ENCODE measurements at regions not wholly inside any gene's neighbourhood (a gene's known extent, or its start where the extent isn't known, plus 50 kb on each side); places are given as distances from the start of the nearest gene placed in this dataset.

DNA sequence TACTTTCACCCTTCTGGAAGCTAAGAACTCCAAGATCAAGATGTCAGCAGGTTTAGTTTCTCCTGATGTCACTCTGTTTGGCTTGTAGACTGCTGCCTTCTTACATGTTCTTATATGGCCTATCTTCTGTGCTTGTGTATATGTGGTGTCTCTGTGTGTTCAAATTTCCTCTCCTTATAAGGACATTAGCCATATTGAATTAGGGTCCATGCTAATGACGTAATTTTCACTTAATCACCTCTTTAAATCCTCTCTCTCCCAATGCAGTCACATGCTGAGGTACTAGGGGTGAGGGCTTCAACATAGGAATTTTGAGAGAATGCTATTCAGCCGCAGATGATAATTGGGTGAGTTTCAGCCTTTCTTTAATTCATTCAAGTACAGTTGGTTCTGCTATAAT is 458.3 kb upstream of the SYT4 start:
- Mint-ChIP-seq H3K27me3 (no peaks in the 10 kb centered on the region), H3K9me3 (peaks cover 0 to 12% (median 2%) of the 10 kb centered on the region in 3 donors), H3K4me3 (peak overlapping the region in 1 of 4 donors; percentile 14), H3K36me3 (peaks cover 2% of the 10 kb centered on the region), H3K4me1 (no peaks in the 10 kb centered on the region), H3K27ac (no peak overlapping the region)

DNA sequence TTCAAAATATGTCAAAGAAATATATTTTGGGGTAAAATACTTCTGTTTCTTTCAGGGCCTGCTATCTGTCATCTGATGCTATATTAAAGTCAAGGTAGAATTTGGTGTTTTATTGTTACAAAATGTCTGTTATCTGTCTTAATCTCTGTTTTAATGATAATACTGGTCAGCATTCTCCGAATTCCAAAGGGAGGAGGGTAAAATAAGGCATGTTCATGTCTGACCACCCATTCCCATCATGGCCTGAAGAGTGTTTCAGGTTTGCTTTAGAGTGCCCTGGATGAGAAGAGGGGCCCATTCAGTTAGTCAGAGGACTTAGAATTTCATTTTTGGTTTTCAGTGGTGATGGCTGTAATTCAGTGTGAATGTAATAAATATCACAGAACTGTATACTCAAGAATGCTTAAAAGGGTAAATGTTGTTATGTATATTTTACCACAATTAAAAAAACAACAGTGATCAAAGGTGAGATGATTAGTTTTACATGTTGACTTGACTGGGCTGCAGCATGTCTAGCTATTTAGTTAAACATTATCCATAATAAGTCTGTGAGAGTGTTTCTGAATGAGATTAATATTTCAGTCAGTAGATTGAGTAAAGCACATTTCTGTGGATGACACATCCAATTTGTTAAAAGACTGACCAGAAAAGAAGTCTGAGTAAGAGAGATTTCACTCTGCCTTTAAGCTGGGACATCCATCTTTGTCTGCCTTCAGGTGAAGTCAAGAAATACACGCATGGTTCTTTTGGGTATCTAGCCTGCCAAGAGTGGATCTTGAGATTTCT is 467.9 kb upstream of the SYT4 start:
- H3K27me3 Mint-ChIP-seq = no peaks in the 10 kb centered on the region
- H3K4me1 Mint-ChIP-seq = no peaks in the 10 kb centered on the region
- H3K9me3 Mint-ChIP-seq = peaks cover 0 to 19% (median 2%) of the 10 kb centered on the region in 3 donors
- H3K4me3 Mint-ChIP-seq = no peak overlapping the region
- H3K27ac Mint-ChIP-seq = no peak overlapping the region
- no peaks in the 10 kb centered on the region for H3K36me3 Mint-ChIP-seq

DNA sequence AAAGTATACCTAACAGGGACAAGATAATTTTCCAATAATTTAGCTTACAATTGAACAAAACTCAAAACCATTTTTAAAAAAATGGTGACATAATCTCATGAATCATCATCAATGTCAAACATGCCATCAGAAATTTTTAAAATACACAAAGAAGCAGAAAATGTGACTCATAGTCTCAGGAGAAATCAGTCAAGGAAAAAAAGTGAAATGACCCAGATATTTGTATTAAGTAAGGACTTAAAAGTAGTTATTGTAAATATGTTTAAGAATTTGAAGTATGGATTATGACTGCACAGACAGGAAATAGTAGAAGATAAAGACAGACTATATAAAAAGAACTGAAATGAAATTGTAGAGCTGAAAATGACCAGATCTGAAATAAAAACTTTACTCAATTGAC is 473.9 kb upstream of the SYT4 start:
- Mint-ChIP-seq H3K27me3 (no peaks in the 10 kb centered on the region), H3K9me3 (peaks cover 0 to 11% (median 5%) of the 10 kb centered on the region in 3 donors), H3K36me3 (no peaks in the 10 kb centered on the region), H3K27ac (no peak overlapping the region), H3K4me3 (no peak overlapping the region), H3K4me1 (no peaks in the 10 kb centered on the region)

DNA sequence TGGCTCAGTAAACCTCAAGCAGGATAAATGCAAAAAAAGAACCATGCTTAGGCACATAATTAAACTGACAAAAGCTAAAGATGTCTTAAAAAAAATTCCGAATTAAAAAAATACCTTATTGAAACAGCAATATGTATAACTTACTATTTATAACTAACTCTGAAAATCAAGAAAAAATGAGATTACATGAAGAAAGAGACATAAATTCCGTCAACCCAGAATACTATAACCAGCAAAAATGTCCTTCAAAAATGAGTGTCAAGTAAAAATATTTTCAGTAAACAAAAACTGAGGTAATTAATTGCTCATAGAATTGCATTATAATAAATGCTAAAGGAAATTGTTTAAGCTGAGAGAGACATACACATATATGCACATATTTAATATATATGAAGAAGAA is 474.5 kb upstream of the SYT4 start:
- Mint-ChIP-seq H3K4me3 (no peak overlapping the region), H3K36me3 (no peaks in the 10 kb centered on the region), H3K4me1 (no peaks in the 10 kb centered on the region), H3K9me3 (peaks cover 0 to 11% (median 5%) of the 10 kb centered on the region in 3 donors), H3K27ac (no peak overlapping the region), H3K27me3 (no peaks in the 10 kb centered on the region)

DNA sequence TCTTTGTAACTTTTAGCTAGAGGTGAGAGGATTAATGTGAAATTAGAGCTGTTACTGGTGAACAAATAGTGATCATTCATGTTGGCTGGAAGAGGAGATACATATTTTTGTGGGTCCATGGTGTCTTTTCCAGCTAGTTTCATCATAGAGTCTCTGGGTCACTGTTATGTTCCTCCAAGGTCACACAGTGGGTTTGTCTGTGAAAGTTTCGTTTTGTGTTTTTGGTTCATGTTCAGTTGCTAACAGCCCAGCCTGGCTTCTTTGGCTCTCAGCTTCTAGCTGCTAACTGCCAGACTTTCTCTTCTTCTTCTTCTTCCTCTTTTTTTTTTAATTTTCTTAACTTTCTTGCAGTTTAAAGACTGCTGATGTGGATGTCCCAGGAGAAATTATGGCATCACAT is 480.0 kb upstream of the SYT4 start:
- Mint-ChIP-seq H3K4me1 (no peaks in the 10 kb centered on the region), H3K36me3 (no peaks in the 10 kb centered on the region), H3K27me3 (no peaks in the 10 kb centered on the region), H3K9me3 (peaks cover 0 to 7% (median 3%) of the 10 kb centered on the region in 3 donors), H3K27ac (no peak overlapping the region), H3K4me3 (no peak overlapping the region)

DNA sequence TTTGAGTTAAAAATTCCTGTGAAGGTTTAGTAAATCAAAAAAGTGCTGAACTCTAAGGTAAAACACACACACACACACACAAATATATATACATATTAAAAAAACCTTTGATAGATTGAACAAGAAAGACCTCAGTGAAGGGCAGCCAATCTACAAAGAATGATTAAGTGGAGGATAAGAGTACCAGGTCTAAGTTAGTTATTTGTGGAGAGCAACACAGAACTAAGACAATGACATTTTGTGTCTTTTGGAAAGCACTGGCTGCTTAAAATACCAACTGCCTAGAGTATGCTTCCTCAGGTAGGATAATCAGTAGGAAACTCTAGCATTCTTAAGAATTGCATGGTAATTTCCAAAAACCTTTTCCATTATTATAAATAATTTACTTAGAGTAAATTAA is 481.4 kb upstream of the SYT4 start:
- Mint-ChIP-seq H3K36me3 (no peaks in the 10 kb centered on the region), H3K4me1 (no peaks in the 10 kb centered on the region), H3K27me3 (no peaks in the 10 kb centered on the region), H3K9me3 (peaks cover 0 to 3% (median 3%) of the 10 kb centered on the region in 3 donors), H3K27ac (no peak overlapping the region), H3K4me3 (no peak overlapping the region)

DNA sequence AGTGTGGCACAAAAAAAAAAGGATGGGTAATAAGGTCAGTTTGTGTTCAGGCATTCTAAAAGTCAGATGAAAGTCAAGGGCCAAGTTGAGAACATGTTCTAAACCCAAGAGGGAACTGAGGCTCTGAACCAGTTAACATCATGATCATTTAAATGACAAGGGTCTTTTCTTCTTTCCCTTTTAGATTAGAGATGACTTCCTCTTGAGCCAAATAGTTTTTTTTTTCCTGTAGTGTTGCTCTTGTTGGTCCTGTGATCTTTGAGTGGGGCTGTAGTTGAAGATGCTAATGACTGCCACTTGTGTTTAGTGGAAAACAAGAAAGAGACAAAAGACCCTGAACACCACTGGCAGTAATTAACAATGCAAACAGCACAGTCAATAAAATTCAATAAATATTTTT is 482.7 kb upstream of the SYT4 start:
- Mint-ChIP-seq H3K36me3 (no peaks in the 10 kb centered on the region), H3K27me3 (no peaks in the 10 kb centered on the region), H3K27ac (no peak overlapping the region), H3K4me1 (no peaks in the 10 kb centered on the region), H3K4me3 (no peak overlapping the region), H3K9me3 (peaks cover 0 to 3% (median 2%) of the 10 kb centered on the region in 3 donors)

DNA sequence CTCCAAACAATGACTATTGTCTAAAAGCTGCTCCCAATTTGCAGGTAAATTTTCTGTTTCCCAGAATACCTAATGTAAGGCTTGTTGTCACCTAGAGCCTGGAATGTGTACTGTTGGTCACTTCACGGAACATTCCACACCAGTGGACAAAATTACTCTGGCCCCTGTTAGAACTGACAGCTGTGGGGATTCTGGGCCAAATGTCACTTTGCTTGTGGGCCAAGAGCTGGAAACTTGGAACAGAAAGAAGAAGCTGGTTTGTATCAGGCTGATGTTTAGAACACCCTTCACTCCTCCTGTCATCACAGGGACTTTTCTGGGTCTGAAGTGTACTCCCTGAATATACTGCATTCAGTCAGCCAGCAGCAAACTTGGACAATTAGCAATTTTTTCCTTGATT is 495.6 kb upstream of the SYT4 start:
- H3K36me3 Mint-ChIP-seq = no peaks in the 10 kb centered on the region
- H3K9me3 Mint-ChIP-seq = peaks cover 0 to 3% (median 0%) of the 10 kb centered on the region in 3 donors
- H3K27me3 Mint-ChIP-seq = no peaks in the 10 kb centered on the region
- no peak overlapping the region for H3K4me3 Mint-ChIP-seq
- peaks cover 0 to 2% (median 0%) of the 10 kb centered on the region in 3 donors for H3K4me1 Mint-ChIP-seq
- no peak overlapping the region for H3K27ac Mint-ChIP-seq

DNA sequence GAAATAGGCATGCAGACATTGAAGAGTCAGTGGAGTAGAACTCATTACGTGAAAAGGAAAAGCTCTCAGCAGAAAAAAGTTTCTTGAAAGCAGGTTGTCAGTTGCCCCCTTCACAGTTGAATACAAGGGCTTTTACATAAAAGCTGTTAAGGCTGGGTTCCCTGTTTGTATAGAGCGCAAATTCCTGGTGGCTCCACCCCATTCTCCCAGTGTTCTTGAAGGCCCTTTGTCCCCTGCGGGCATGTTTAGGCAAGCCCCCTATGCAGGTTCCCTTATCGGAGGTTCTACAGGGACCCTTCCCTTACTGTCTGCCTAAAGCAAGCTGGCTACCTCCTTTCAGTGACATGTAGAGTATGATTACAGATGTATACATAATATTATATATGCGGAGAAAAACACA is 497.2 kb upstream of the SYT4 start:
- H3K4me1 Mint-ChIP-seq = peaks cover 0 to 2% (median 0%) of the 10 kb centered on the region in 3 donors
- H3K27me3 Mint-ChIP-seq = no peaks in the 10 kb centered on the region
- no peaks in the 10 kb centered on the region for H3K36me3 Mint-ChIP-seq
- no peak overlapping the region for H3K4me3 Mint-ChIP-seq
- H3K27ac Mint-ChIP-seq = no peak overlapping the region
- no peaks in the 10 kb centered on the region for H3K9me3 Mint-ChIP-seq

DNA sequence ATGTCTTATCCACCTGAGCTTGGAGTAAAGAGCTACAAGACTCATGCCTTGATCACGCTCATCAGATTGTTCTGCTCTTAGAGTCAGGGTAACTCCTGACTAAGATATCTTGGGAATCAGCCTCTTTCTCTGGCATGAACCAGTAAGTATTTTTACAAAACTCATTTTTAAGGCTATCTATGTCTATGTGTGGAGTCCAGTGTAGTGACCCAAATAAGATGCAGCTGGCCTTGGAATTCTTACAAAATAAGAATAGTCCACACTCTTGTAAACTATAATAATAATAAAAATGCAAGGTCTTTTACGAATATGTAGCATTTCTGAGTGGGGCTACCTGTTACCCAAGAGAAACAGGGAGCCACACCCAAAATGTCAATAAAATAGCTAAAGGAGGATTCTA is 498.3 kb upstream of the SYT4 start:
- no peaks in the 10 kb centered on the region for H3K36me3 Mint-ChIP-seq
- no peak overlapping the region for H3K4me3 Mint-ChIP-seq
- H3K9me3 Mint-ChIP-seq = no peaks in the 10 kb centered on the region
- peak overlapping the region in 1 of 3 donors; percentile 34 for H3K27ac Mint-ChIP-seq
- H3K27me3 Mint-ChIP-seq = no peaks in the 10 kb centered on the region
- peaks cover 0 to 2% (median 0%) of the 10 kb centered on the region in 3 donors for H3K4me1 Mint-ChIP-seq

DNA sequence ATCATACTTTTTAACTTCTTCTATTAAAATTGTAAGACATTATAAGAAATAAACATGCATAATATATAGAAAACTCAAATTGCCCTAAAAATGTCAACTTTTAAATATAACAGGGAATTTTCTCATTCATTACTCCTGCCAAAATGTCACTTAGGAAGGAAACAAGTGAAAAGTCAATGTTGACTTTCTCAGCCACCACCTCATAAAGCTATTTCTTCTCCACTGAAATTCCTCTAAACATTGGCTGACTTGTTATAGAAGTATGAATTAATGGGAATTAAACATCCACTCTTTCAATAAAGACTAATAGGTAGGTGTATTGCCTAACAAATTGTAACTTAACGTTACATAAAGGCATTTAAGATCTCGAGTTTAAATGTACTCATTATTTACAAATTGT is 499.7 kb upstream of the SYT4 start:
- Mint-ChIP-seq H3K27me3 (no peaks in the 10 kb centered on the region), H3K4me1 (peaks cover 0 to 2% (median 0%) of the 10 kb centered on the region in 3 donors), H3K9me3 (peaks cover 0 to 3% (median 0%) of the 10 kb centered on the region in 3 donors), H3K4me3 (no peak overlapping the region), H3K27ac (no peak overlapping the region), H3K36me3 (no peaks in the 10 kb centered on the region)

DNA sequence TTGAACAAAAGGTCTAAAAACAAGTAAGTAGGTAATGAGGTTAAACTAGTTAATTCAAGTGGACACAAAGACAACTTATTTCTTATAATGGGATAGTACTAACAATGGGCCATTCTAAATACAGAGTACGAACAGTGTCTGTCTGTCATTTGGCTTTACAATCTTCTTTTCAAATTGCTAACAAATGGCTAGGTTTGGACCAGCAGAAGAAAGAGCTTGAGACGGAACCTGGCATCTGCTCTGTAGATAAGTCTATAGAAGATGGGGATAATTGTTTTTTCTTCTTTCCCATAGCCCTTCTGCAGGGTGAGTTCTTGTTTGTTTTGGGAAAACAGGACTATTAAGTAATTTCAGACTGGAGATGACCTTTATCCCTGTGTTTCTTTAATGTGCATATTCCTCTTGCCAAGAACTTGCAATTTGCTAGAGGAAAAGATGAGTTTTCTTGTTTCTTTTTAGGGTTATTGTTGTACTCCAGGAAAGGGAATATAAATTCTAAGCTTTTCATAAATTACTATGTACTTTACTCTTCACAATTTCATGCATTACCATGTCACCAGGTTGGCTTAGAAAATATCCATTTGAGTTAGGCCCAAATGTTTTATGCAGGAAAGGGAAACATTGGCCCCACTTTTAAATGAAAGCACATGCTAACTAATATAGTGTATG is 500.5 kb upstream of the SYT4 start:
- Mint-ChIP-seq H3K36me3 (no peaks in the 10 kb centered on the region), H3K4me3 (no peak overlapping the region), H3K27ac (no peak overlapping the region), H3K9me3 (peaks cover 0 to 3% (median 0%) of the 10 kb centered on the region in 3 donors), H3K4me1 (peaks cover 0 to 2% (median 0%) of the 10 kb centered on the region in 3 donors), H3K27me3 (no peaks in the 10 kb centered on the region)

DNA sequence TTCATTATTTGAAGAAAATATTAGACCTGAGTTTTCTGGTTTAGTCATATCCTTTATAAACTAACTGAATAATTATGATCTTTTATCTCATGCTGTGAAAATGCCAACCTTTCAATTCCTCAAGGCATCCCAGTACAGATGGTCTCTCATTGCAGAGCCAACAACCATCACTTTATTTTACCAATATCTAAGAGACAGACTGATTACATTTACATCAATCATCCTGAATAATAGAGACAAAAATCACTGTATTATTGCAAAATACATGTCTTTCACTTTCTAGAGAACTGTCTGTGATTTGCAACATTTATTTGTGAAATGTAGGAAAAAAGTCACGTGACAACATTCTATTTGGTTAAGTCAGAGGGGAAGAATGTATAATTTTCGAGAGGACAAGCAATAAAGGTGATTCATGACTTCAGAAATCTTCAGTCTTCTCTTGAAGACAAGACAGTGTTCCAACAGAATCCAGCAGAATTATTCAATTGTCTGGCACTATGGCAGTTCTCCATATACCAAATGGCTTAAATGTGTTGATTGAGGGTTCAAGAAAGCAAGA is 503.6 kb upstream of the SYT4 start:
- Mint-ChIP-seq H3K36me3 (no peaks in the 10 kb centered on the region), H3K27ac (no peak overlapping the region), H3K27me3 (no peaks in the 10 kb centered on the region)

DNA sequence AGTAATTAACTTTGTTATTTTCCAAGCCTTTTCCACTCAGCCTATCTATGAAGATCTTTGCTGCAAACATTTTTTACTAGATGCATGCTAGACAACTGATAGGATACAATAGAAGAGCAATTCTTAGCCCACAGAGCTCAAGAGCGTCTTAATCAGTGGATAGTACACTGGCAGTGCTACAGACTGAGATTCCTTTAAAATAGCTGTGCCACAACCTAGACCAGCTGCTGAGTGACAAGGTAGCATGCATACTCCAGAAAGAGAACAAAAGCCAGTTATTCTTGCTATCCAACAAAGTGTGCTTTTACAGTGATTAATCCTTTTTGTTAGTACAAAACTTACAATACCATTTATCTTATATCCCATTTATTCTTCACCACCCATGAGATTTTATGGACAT is 507.9 kb upstream of the SYT4 start:
- Mint-ChIP-seq H3K27me3 (no peaks in the 10 kb centered on the region), H3K27ac (no peak overlapping the region), H3K9me3 (peaks cover 0 to 4% (median 0%) of the 10 kb centered on the region in 3 donors), H3K4me3 (no peak overlapping the region), H3K4me1 (no peaks in the 10 kb centered on the region), H3K36me3 (no peaks in the 10 kb centered on the region)

More for the DNA sequence above, 503.6 kb upstream of the SYT4 start:
- no peak overlapping the region for H3K4me3 Mint-ChIP-seq
- peaks cover 0 to 2% (median 0%) of the 10 kb centered on the region in 3 donors for H3K4me1 Mint-ChIP-seq
- H3K9me3 Mint-ChIP-seq = peaks cover 0 to 3% (median 0%) of the 10 kb centered on the region in 3 donors

DNA sequence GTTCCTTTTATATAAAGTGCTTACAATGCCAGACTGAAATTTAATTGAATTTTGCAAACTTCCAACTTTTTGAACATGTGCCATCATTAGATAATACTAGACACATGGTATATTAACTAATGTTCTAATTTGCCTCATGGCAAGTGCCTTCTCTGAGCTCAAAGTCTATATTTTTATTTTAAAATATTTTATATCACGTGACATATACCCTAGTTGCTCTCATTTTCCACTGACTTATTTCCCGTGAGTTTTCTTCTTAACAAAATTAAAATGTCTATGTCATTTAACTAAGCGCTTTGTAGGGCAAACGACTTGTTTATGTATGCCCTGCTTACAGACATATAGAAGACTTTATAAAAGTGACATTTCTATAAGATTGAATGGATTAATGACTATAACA is 509.6 kb upstream of the SYT4 start:
- H3K27ac Mint-ChIP-seq = no peak overlapping the region
- H3K4me3 Mint-ChIP-seq = no peak overlapping the region
- H3K27me3 Mint-ChIP-seq = no peaks in the 10 kb centered on the region
- H3K36me3 Mint-ChIP-seq = no peaks in the 10 kb centered on the region
- H3K9me3 Mint-ChIP-seq = peaks cover 0 to 1% (median 0%) of the 10 kb centered on the region in 3 donors
- no peaks in the 10 kb centered on the region for H3K4me1 Mint-ChIP-seq
